GM13976 (cell line): ENCODE measurements at regions not wholly inside any gene's neighbourhood (a gene's known extent, or its start where the extent isn't known, plus 50 kb on each side); places are given as distances from the start of the nearest gene placed in this dataset.

Source experiments
- DNase-seq: peaks from one replicate; pipeline ENCODE4 v3.0.0; 2012; ENCODE audit warnings: low spot score
- in situ Hi-C: fragments of 300-500 bp; cut with MboI; formaldehyde crosslinking; loops from one replicate; pipeline ENCODE4 v1.12.0; 2022; ENCODE audit warnings: low sequenced_read_pairs, mixed read lengths, inconsistent platforms; ENCODE audit not compliant: unreplicated experiment
- TF ChIP-seq, protein P1 (sequence below): IDR thresholded peaks from 2 replicates; pipeline ENCODE4 v1.5.1; 2012; ENCODE audit warnings: borderline replicate concordance, mild to moderate bottlenecking; ENCODE audit not compliant: insufficient read depth; ENCODE audit errors: extremely low read depth, missing control alignments, control extremely low read depth

DNA sequence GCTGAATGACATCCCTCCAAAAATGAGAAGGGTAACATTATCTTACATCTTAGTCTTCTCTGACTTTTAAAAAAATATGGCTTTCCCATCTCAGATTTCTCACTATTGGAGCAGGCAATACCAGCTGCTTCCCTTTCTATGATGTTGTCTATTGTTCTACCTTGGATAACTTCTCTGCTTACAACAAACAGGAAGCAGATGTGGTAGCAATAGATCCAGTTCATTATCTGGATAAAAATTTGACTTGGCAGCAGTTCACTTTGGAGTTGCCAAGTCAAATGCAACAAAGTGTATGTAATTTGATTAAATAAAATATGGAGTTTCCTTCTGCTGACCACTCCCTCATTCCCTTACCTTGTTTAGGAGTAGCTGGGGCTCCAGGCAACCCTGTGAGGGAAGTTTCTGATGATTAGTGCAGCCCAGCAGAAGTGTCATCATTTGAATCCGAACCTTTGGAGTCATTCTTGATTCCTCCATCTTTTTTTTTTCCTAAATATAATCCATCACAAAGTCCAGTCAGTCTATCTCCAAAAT lies 72.0 kb upstream of the GPRIN3 start:
- DNase-seq = no peak
- TF ChIP-seq, protein P1, sequence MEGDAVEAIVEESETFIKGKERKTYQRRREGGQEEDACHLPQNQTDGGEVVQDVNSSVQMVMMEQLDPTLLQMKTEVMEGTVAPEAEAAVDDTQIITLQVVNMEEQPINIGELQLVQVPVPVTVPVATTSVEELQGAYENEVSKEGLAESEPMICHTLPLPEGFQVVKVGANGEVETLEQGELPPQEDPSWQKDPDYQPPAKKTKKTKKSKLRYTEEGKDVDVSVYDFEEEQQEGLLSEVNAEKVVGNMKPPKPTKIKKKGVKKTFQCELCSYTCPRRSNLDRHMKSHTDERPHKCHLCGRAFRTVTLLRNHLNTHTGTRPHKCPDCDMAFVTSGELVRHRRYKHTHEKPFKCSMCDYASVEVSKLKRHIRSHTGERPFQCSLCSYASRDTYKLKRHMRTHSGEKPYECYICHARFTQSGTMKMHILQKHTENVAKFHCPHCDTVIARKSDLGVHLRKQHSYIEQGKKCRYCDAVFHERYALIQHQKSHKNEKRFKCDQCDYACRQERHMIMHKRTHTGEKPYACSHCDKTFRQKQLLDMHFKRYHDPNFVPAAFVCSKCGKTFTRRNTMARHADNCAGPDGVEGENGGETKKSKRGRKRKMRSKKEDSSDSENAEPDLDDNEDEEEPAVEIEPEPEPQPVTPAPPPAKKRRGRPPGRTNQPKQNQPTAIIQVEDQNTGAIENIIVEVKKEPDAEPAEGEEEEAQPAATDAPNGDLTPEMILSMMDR = no peak
- in situ Hi-C loops = no loop called here

DNA sequence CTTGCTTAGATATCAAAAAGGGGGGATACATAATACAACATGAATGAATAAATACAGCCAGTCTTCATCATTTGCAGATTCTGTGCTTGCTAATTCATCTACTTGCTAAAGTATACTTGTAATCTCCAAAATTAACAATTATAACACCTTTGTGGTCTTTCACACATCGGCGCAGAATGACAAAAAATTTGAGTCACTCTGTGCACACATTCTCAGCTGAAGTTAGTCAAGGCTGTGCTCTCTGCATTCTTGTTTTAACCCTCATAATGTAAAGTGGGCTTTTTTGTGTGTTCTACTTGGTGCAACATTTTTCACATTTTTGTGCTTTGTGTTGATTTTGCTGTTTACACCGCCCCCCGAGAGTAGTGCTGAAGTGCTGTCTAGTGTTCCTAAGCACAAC lies 65.8 kb upstream of the GPRIN3 start:
- TF ChIP-seq, protein P1 = no peak
- in situ Hi-C loops = no loop called here
- DNase-seq = no peak

DNA sequence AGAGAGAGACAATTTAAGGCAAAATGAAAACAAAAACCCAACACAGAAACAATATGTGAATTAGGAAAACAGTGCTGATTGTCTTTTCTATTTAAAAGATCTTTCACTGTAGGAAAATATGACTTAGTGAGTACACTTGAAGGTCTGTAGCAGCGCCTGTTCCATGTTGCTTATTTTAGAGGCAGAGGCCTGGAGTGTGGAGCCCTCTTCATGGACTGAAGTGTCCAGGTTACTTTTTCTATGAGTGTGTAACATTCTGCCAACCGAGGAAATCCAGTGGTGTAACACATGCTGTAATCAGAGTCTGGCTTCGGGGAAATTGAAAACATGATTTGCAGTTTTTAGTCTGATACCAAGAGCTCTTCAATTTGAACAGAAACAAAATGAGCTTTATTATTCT lies 64.0 kb upstream of the GPRIN3 start:
- in situ Hi-C loops = no loop called here
- DNase-seq = no peak
- TF ChIP-seq, protein P1 = no peak

DNA sequence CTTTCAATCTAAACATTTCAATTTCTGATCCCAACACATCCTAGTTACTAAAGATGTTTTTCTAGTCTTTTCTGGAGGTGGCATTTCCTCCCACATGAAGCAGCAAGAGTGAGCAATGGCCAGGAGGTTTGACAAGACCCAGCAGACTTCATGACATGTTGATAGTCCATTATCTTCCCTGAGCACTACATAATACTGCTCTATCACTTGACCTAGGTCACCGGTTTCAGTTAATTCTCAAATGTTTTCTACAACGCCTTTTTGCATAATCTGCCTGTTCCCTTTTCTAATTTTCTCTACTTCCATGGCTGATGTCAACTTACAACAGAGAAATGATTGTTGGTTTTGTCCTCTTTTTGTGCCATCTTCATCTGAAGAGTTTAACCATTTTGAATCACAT lies 62.0 kb upstream of the GPRIN3 start:
- TF ChIP-seq, protein P1 = no peak
- in situ Hi-C loops = no loop called here
- DNase-seq = no peak

DNA sequence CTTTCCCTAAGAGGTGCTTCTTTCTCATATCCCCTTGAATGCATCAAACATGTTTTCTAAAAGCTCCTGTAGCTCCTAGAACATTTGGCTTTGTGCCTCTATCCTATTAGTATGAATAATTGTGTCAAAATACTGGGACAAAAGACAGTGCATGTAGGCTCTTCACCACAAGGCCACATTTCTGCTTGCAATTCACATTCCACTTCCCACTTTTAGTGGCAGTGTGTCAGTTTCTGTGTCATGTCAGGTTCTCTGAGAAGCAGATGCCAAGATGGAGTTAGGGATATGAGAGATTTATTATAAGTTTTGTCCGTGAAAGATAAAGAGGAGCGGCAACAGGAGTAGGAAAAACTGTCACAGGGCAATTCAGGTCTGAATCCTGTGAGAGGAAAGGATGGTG lies 61.3 kb upstream of the GPRIN3 start:
- TF ChIP-seq, protein P1 = no peak
- DNase-seq = no peak
- in situ Hi-C loops = no loop called here

DNA sequence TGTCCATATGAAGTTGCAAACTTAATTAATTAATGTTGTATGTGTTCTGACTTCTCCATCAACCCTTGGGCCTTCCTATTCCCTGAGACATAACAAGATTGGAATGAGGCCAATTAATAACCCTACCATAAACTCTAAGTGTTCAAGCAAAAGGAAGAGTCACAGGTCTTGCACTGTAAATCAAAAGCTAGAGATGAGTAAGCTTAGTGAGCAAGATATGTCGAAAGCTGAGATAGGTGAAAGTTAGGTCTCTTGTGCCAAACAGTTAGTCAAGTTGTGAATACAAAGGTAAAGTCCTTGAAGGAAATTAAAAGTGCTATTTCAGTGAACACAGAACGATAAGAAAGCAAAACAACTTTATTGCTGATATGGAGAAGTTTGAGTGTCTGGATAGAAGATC lies 58.2 kb upstream of the GPRIN3 start:
- TF ChIP-seq, protein P1 = no peak
- DNase-seq = no peak
- in situ Hi-C loops = no loop called here

DNA sequence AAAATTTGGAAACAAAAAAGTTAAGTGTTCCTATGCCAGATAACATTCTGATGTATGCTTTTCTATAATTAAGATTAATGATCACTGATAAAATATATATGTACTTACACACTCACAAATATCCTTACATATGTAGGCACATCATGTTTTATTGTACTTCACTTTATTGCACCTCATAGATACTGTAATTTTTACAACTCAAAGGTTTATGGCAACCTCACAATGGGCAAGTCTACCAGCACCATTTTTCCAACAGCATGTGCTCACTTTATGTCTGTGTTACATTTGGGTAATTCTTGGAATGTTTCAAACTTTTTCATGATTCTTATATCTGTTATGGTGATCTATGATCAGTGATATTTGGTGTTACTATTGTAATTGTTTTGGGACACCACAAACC lies 57.8 kb upstream of the GPRIN3 start:
- in situ Hi-C loops = no loop called here
- TF ChIP-seq, protein P1 = no peak
- no peak for DNase-seq
